GM19023 (cell line): ENCODE measurements at regions not wholly inside any gene's neighbourhood (a gene's known extent, or its start where the extent isn't known, plus 50 kb on each side); places are given as distances from the start of the nearest gene placed in this dataset.
"Not testable (repeated sequence)": the region's sequence is repeated elsewhere in the genome, so short reads cannot be mapped to it uniquely, and the experiment has no call there.

ENCODE experiments used
- ATAC-seq: cut with Tn5 transposase; IDR thresholded peaks from one replicate; pipeline ENCODE4 v1.9.1; 2021; ENCODE audit warnings: mild to moderate bottlenecking, moderate library complexity; ENCODE audit not compliant: unreplicated experiment

DNA sequence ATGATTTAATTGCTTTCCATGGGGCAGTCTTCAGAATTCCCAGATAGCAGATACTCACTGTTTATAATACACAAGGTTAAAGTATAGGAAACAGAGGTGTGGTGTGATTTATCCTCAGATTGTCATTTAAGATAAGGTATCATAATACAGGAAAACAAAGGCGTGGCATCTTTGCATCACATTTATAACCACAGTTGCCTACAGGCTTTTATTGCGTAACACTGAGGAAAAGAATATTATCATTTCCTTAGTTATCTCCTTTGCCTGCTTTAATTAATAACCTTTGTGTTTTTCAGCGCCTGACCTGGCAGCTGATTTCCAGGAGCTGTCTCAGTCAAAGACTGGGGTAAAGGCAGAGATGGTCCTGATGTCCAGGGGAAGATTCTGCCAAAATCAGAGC is 68.8 kb downstream of the SSX7 start:
- ATAC-seq: no peak

DNA sequence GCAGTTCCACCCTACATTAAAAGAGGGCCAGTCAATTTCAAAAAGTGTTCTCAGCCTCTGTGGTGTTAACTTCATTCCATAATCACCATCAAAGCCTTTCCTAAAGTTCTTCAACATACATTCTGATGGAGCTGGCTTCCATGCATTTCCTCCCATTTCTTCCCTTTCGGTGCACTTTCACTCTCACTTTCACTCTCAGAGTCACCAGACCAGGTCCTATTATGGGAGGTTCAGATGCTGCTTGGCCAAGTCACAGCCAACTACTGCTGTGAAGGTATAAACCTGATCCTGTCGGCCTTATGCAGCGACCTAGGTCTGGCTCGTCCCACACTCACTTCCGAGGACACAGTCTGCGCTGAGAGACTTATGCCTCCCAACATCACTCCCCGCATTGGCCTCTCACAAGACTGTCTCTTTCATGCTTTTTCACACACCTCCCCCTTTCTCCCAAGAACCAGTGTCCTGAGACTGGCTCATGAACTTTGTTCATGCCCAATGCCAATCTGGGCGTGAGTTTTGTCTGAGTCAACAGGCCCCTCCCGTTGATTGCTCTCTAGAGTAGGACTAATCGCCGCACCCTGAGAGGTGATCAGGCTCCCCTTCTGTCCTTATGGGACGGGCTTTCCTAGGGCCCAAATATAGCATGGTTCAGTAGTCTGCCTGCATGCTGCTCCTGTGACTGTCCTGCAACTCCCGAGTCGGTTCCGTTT is 60.8 kb upstream of the XAGE1B start:
- no peak for ATAC-seq

DNA sequence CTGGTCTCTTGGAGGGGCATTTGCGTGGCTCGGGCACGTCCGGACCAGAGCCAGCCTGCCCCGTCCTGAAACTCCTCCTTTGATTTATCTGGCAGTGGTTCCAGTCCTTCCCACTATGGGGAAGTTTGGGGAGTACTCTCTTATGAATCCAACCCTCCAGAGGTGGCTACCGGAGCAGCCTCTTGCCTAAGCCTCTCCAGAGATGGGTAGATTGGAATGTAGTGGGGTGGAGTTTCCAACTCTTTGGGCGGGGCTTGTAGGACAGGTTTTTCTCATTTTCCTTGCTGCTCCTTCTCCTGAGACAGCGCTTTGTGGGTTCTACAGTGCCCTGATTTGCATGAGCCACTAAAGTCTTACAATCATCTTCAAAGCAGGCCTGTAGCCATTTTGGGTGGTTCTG is 60.1 kb upstream of the XAGE1B start:
- ATAC-seq: no peak

DNA sequence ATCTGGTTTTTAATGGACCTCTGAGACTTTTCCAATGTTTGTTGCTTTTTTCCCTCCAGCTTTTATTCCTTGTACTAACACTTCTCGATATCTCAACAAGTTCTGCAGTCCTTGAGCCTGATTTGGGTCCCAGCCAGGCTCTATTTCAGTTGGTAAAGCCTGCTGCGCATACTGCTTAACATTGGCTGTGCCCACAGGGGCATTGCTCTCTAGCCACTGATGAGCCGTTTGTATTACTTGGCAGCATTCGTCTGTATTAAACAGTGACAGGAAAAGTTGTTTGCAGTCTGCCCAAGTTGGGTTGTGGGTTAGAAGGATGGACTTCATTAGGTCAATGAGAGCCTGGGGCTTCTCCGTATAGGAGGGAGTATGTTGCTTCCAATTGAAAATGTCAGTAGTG is 59.6 kb upstream of the XAGE1B start:
- no peak for ATAC-seq

DNA sequence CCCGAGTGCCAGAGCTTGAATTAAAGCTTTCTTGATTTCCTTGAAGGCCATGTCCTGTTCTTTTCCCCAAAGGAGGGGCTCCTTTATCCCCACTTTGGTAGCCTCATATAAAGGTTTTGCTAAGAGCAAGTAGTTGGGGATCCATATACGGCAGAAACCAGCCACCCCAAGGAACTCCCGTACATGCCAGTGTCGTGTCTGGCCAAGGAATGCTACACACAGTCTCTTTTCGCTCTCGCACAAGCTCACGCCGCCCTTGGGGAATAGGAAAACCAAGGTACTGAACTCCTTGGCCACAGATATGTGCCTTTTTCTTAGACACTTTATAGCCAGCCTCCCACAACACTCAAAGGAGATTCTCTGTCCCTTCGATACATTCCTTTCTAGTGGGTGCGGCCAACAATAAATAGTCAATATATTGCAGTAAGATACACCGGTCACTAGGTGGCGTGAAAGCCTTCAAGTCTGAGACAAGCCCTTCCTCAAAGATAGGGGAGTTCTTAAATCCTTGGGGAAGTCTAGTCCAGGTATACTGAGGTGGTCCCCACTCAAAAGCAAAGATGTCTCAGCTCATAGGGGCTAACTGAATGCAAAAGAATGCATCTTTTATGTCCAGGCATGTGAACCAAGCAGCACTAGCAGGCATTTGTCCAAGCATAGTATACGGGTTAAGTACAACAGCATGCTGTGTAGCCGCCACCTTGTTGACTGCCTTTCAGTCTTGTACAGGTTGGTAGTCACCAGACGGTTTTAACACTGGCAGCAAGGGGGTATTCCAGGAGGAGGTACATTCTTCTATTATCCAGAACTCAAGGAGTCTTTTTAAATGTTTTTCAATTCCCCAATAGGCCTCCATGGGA is 57.8 kb upstream of the XAGE1B start:
- peak; percentile 71 for ATAC-seq

DNA sequence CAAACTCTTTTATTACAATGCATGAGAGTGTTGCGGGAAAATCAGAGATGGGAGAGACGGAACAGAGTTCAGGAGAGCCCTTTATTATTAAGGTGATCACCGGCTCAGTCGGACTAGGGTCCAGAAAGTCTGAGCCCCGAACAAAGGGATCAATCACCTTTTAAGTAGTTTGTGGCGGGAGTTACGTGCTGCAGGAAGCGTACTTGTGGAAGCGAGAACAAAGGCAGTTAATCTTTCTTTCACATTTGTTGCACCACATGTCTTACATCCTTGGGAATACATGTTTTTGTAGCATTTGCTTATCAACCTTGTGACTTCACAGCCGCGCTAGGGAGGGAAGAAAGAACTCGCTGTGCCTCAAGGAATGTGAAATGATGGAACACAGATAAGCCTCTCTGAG is 51.3 kb upstream of the XAGE1B start:
- not testable (repeated sequence) for ATAC-seq
